Loucy (cell line): ENCODE measurements at regions not wholly inside any gene's neighbourhood (a gene's known extent, or its start where the extent isn't known, plus 50 kb on each side); places are given as distances from the start of the nearest gene placed in this dataset.

ENCODE experiments used
- EZH2phosphoT487 ChIP-seq: fragments of 200-600 bp; IDR thresholded peaks from 2 replicates; pipeline ENCODE4 v1.6.1; 2018; ENCODE audit warnings: antibody characterized with exemption, mild to moderate bottlenecking, moderate library complexity, borderline replicate concordance
- TF ChIP-seq, protein P1 (sequence below): fragments of 200-600 bp; sonication (generic); conservative IDR thresholded peaks from 2 replicates; pipeline ENCODE4 v1.5.1; 2014; ENCODE audit warnings: mild to moderate bottlenecking, antibody characterized with exemption, low read length

DNA sequence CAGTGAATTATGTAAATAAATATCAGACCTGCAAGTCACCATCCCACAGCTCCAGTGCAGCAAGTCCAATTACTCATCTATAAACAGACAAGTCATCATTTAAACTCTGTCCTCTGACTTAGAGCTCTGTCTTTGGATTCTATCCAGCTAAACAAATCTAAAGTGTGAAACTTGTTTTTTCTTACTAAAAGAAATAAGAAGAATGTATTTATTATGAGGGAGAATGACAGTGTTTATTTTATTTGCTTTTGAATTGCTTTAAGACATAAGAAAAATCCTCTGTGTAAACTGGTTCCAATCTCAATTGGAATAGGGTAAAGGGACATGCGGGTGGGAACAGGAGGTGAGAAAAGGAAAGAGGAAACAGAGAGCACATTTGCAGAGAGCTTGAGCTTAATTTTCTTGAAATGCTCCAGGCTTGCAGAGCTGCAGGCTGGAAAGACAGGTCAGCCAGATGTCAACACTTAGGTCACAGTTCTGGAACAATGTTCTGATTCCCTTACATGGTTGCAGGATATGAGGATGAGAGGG is 355.8 kb downstream of the MEIS1 start:
- TF ChIP-seq, protein P1, sequence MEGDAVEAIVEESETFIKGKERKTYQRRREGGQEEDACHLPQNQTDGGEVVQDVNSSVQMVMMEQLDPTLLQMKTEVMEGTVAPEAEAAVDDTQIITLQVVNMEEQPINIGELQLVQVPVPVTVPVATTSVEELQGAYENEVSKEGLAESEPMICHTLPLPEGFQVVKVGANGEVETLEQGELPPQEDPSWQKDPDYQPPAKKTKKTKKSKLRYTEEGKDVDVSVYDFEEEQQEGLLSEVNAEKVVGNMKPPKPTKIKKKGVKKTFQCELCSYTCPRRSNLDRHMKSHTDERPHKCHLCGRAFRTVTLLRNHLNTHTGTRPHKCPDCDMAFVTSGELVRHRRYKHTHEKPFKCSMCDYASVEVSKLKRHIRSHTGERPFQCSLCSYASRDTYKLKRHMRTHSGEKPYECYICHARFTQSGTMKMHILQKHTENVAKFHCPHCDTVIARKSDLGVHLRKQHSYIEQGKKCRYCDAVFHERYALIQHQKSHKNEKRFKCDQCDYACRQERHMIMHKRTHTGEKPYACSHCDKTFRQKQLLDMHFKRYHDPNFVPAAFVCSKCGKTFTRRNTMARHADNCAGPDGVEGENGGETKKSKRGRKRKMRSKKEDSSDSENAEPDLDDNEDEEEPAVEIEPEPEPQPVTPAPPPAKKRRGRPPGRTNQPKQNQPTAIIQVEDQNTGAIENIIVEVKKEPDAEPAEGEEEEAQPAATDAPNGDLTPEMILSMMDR = no peak
- TF ChIP-seq EZH2phosphoT487 = no peak
